ENCODE measurements at regions not wholly inside any gene's neighbourhood (a gene's known extent, or its start where the extent isn't known, plus 50 kb on each side); places are given as distances from the start of the nearest gene placed in this dataset.

GRCh38 chr11:29268733-29269132 lies 748.1 kb downstream of the KCNA4 start:
- TF ChIP-seq, protein P1, sequence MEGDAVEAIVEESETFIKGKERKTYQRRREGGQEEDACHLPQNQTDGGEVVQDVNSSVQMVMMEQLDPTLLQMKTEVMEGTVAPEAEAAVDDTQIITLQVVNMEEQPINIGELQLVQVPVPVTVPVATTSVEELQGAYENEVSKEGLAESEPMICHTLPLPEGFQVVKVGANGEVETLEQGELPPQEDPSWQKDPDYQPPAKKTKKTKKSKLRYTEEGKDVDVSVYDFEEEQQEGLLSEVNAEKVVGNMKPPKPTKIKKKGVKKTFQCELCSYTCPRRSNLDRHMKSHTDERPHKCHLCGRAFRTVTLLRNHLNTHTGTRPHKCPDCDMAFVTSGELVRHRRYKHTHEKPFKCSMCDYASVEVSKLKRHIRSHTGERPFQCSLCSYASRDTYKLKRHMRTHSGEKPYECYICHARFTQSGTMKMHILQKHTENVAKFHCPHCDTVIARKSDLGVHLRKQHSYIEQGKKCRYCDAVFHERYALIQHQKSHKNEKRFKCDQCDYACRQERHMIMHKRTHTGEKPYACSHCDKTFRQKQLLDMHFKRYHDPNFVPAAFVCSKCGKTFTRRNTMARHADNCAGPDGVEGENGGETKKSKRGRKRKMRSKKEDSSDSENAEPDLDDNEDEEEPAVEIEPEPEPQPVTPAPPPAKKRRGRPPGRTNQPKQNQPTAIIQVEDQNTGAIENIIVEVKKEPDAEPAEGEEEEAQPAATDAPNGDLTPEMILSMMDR (IDR thresholded peaks at IDR 0.05), result no peak
- TF ChIP-seq POLR2A (IDR thresholded peaks at IDR 0.05), result no peak
- no peak for TF ChIP-seq POLR2AphosphoS5 (IDR thresholded peaks at IDR 0.05)

Data from breast epithelium (tissue), 3 donors.